PC-3 (cell line): ENCODE measurements at regions not wholly inside any gene's neighbourhood (a gene's known extent, or its start where the extent isn't known, plus 50 kb on each side); places are given as distances from the start of the nearest gene placed in this dataset.

ENCODE experiments used
- ATAC-seq: fragments of 200-7000 bp; cut with Tn5 transposase; 2 replicates; pipeline ENCODE4 v1.9.1; 2020; ENCODE audit warnings: mild to moderate bottlenecking, moderate library complexity
- BruUV-seq: library from RNA; stranded (reverse); fragments of 400-500 nt; replicated peaks from 2 replicates; lab custom pipeline; 2021; lab: Mats Ljungman, UMichigan
- CTCF ChIA-PET: fragments of 300-600 bp; sonication (Branson Sonifier 250); formaldehyde crosslinking; loops from one replicate; lab custom pipeline; 2022; ENCODE audit warnings: antibody characterized with exemption; lab: Charles Lee
- POLR2A ChIA-PET: fragments of 300-600 bp; sonication (Branson Sonifier 250); formaldehyde crosslinking; loops from one replicate; lab custom pipeline; 2022; ENCODE audit warnings: antibody characterized with exemption; ENCODE audit not compliant: unreplicated experiment; lab: Charles Lee
- DNase-seq: peaks from one replicate; pipeline ENCODE4 v3.0.0-alpha.2; 2015
- H2AFZ ChIP-seq: fragments of 300-600 bp; sonication (generic); 2 replicates; pipeline ENCODE4 v1.6.0; 2016; ENCODE audit warnings: antibody characterized with exemption, low read length
- H3F3A ChIP-seq: fragments of 300-600 bp; sonication (generic); one replicate; pipeline ENCODE4 v1.6.0; 2017; ENCODE audit warnings: antibody characterized with exemption, low read length, control low read depth, mild to moderate bottlenecking; ENCODE audit not compliant: unreplicated experiment
- H3K27ac ChIP-seq: fragments of 300-600 bp; sonication (generic); 2 replicates; pipeline ENCODE4 v1.5.1; 2016; ENCODE audit warnings: mild to moderate bottlenecking, low read length
- H3K27me3 ChIP-seq: fragments of 300-600 bp; sonication (generic); 2 replicates; pipeline ENCODE4 v1.6.1; 2016; ENCODE audit warnings: low read length, mixed read lengths
- H3K36me3 ChIP-seq: fragments of 300-600 bp; sonication (generic); 2 replicates; pipeline ENCODE4 v1.6.1; 2016; ENCODE audit warnings: low read depth, mixed run types, low read length, mixed read lengths
- H3K4me1 ChIP-seq: fragments of 300-600 bp; sonication (generic); 2 replicates; pipeline ENCODE4 v1.5.1; 2016; ENCODE audit warnings: low read length; ENCODE audit not compliant: insufficient read depth
- H3K4me2 ChIP-seq: fragments of 300-600 bp; sonication (generic); 2 replicates; pipeline ENCODE4 v1.6.0; 2016; ENCODE audit warnings: low read length
- H3K4me3 ChIP-seq: fragments of 300-600 bp; sonication (generic); 2 replicates; pipeline ENCODE4 v1.5.1; 2016; ENCODE audit warnings: mild to moderate bottlenecking, low read length, mixed read lengths
- H3K79me2 ChIP-seq: fragments of 300-600 bp; sonication (generic); 2 replicates; pipeline ENCODE4 v1.6.1; 2017; ENCODE audit warnings: low read length, mixed read lengths
- H3K9ac ChIP-seq: fragments of 300-600 bp; sonication (generic); 2 replicates; pipeline ENCODE4 v1.6.0; 2016; ENCODE audit warnings: mild to moderate bottlenecking, low read length
- H3K9me2 ChIP-seq: fragments of 300-600 bp; sonication (generic); replicated peaks from 2 replicates; pipeline ENCODE4 v1.6.1; 2016; ENCODE audit warnings: mixed run types, low read length, mixed read lengths
- H3K9me3 ChIP-seq: fragments of 300-600 bp; sonication (generic); 2 replicates; pipeline ENCODE4 v1.6.1; 2016; ENCODE audit warnings: low read length, mixed read lengths
- H4K20me1 ChIP-seq: fragments of 300-600 bp; sonication (generic); 2 replicates; pipeline ENCODE4 v1.6.1; 2016; ENCODE audit warnings: low read length, mixed read lengths
- CTCF ChIP-seq: fragments of 300-600 bp; sonication (generic); conservative IDR thresholded peaks from 2 replicates; pipeline ENCODE4 v1.5.1; 2017; ENCODE audit warnings: antibody characterized with exemption, low read depth, mild to moderate bottlenecking, low read length
- EZH2 ChIP-seq: fragments of 300-600 bp; sonication (generic); IDR thresholded peaks from one replicate; pipeline ENCODE4 v1.6.1; 2017; ENCODE audit warnings: antibody characterized with exemption, mild to moderate bottlenecking, low read length; ENCODE audit not compliant: unreplicated experiment
- EZH2phosphoT487 ChIP-seq: fragments of 300-600 bp; sonication (generic); IDR thresholded peaks from 2 replicates; pipeline ENCODE4 v1.6.1; 2018; ENCODE audit warnings: mild to moderate bottlenecking, antibody characterized with exemption, low read length, borderline replicate concordance
- intact Hi-C: fragments of 100-400 bp; cut with micrococcal nuclease; formaldehyde crosslinking; loops from 2 replicates; pipeline ENCODE4 v1.9.0; 2023

- DNase-seq: no peak
- H3K4me3 ChIP-seq: no peak overlapping the region
- no peaks in the 10 kb centered on the region for H3F3A ChIP-seq
- H3K4me2 ChIP-seq: no peak overlapping the region
- intact Hi-C loops: no loop called here
- no peaks in the 10 kb centered on the region for H3K79me2 ChIP-seq
- H2AFZ ChIP-seq: no peak overlapping the region
- H3K9me2 ChIP-seq: no peaks in the 10 kb centered on the region
- no peak for ATAC-seq
- no peaks in the 10 kb centered on the region for H3K4me1 ChIP-seq
- TF ChIP-seq EZH2 (no peak), CTCF (no peak), EZH2phosphoT487 (no peak)
- H3K27me3 ChIP-seq: 0 out of 2 replicates have a peak, but pooled peaks cover 6% of the 10 kb centered on the region
- no peaks in the 10 kb centered on the region for H3K36me3 ChIP-seq
- no peak overlapping the region for H3K9ac ChIP-seq
- H3K27ac ChIP-seq: no peak overlapping the region
- H3K9me3 ChIP-seq: no peaks in the 10 kb centered on the region
- BruUV-seq: no TSS peak
- no peaks in the 10 kb centered on the region for H4K20me1 ChIP-seq
- POLR2A ChIA-PET: no interaction called here
- CTCF ChIA-PET: no interaction called here
Observed at GRCh38 chr12:105783983-105784947, 354.5 kb downstream of the NUAK1 start.

GRCh38 chr12:105793421-105793820 lies 345.3 kb downstream of the NUAK1 start:
- no peak for TF ChIP-seq EZH2
- TF ChIP-seq EZH2phosphoT487: no peak
- TF ChIP-seq CTCF: no peak
- no peak overlapping the region for H3K4me3 ChIP-seq
- H3K27ac ChIP-seq: no peak overlapping the region
- no peak for DNase-seq
- no peak overlapping the region for H2AFZ ChIP-seq
- H3K9ac ChIP-seq: no peak overlapping the region
- H3K9me3 ChIP-seq: no peaks in the 10 kb centered on the region
- no peak overlapping the region for H3K4me2 ChIP-seq
- intact Hi-C loops: no loop called here
- H3K36me3 ChIP-seq: no peaks in the 10 kb centered on the region
- ChIA-PET POLR2A (no interaction called here), CTCF (no interaction called here)
- no peaks in the 10 kb centered on the region for H3K79me2 ChIP-seq
- no peaks in the 10 kb centered on the region for H3K9me2 ChIP-seq
- no TSS peak for BruUV-seq
- no peak for ATAC-seq
- H4K20me1 ChIP-seq: no peaks in the 10 kb centered on the region
- H3K27me3 ChIP-seq: no peaks in the 10 kb centered on the region
- H3K4me1 ChIP-seq: no peaks in the 10 kb centered on the region
- H3F3A ChIP-seq: no peaks in the 10 kb centered on the region
